ENCODE measurements at regions not wholly inside any gene's neighbourhood (a gene's known extent, or its start where the extent isn't known, plus 50 kb on each side); places are given as distances from the start of the nearest gene placed in this dataset.

GRCh38 chr6:5906340-5906670 is 100.4 kb downstream of the NRN1 start:
- Histone ChIP-seq H3K4me3 (no peak overlapping the region), H3K36me3 (no peaks in the 10 kb centered on the region), H3K9me3 (replicated peaks) (no peaks in the 10 kb centered on the region), H3K27ac (replicated peaks) (no peak overlapping the region), H3K4me1 (peaks cover 20% of the 10 kb centered on the region), H3K27me3 (ENCODE audit: low read depth) (no peaks in the 10 kb centered on the region)
- no peak for TF ChIP-seq CTCF (IDR thresholded peaks at IDR 0.05; ENCODE audit: borderline replicate concordance)
- intact Hi-C loops (cut with micrococcal nuclease): no loop called here
- DNase-seq: no peak

GRCh38 chr6:5905431-5906339 is 101.0 kb downstream of the NRN1 start:
- DNase-seq: peak; percentile 80
- no peak for TF ChIP-seq CTCF (IDR thresholded peaks at IDR 0.05; ENCODE audit: borderline replicate concordance)
- intact Hi-C loops (cut with micrococcal nuclease): no loop called here
- no peak overlapping the region for H3K27ac ChIP-seq (replicated peaks)
- no peak overlapping the region for H3K4me3 ChIP-seq
- H3K36me3 ChIP-seq: no peaks in the 10 kb centered on the region
- peaks cover 20% of the 10 kb centered on the region for H3K4me1 ChIP-seq
- no peaks in the 10 kb centered on the region for H3K9me3 ChIP-seq (replicated peaks)
- no peaks in the 10 kb centered on the region for H3K27me3 ChIP-seq (ENCODE audit: low read depth)

GRCh38 chr6:5904532-5904931 is 102.2 kb downstream of the NRN1 start:
- intact Hi-C loops (cut with micrococcal nuclease): no loop called here
- H3K27me3 ChIP-seq (ENCODE audit: low read depth): no peaks in the 10 kb centered on the region
- H3K9me3 ChIP-seq (replicated peaks): no peaks in the 10 kb centered on the region
- H3K27ac ChIP-seq (replicated peaks): no peak overlapping the region
- peaks cover 20% of the 10 kb centered on the region for H3K4me1 ChIP-seq
- no peak for TF ChIP-seq CTCF (IDR thresholded peaks at IDR 0.05; ENCODE audit: borderline replicate concordance)
- H3K36me3 ChIP-seq: no peaks in the 10 kb centered on the region
- H3K4me3 ChIP-seq: no peak overlapping the region
- DNase-seq: no peak

GRCh38 chr6:5899216-5900045 is 107.3 kb downstream of the NRN1 start:
- Histone ChIP-seq H3K4me3 (no peak overlapping the region), H3K4me1 (peaks cover 2% of the 10 kb centered on the region), H3K36me3 (no peaks in the 10 kb centered on the region), H3K27me3 (ENCODE audit: low read depth) (no peaks in the 10 kb centered on the region), H3K27ac (replicated peaks) (no peak overlapping the region), H3K9me3 (replicated peaks) (no peaks in the 10 kb centered on the region)
- intact Hi-C loops (cut with micrococcal nuclease): no loop called here
- no peak for TF ChIP-seq CTCF (IDR thresholded peaks at IDR 0.05; ENCODE audit: borderline replicate concordance)
- DNase-seq: no peak

- intact Hi-C loops (cut with micrococcal nuclease): no loop called here
- Histone ChIP-seq H3K4me1 (peaks cover 6% of the 10 kb centered on the region), H3K4me3 (no peak overlapping the region), H3K36me3 (no peaks in the 10 kb centered on the region), H3K27me3 (ENCODE audit: low read depth) (no peaks in the 10 kb centered on the region), H3K9me3 (replicated peaks) (no peaks in the 10 kb centered on the region), H3K27ac (replicated peaks) (no peak overlapping the region)
- DNase-seq: no peak
- TF ChIP-seq CTCF (IDR thresholded peaks at IDR 0.05; ENCODE audit: borderline replicate concordance): no peak
These were observed 108.2 kb downstream of the NRN1 start for GRCh38 chr6:5898563-5898962.
